Occipital lobe (tissue), 1 donor: ENCODE measurements at regions not wholly inside any gene's neighbourhood (a gene's known extent, or its start where the extent isn't known, plus 50 kb on each side); places are given as distances from the start of the nearest gene placed in this dataset.
"Not testable (repeated sequence)": the region's sequence is repeated elsewhere in the genome, so short reads cannot be mapped to it uniquely, and the experiment has no call there.

Source experiments
- DNase-seq: peaks from one replicate; lab custom pipeline; 2025; lab: John Stamatoyannopoulos, UW

GRCh38 chr11:79536155-79536917 lies 95.5 kb upstream of the TENM4 start:
- DNase-seq = no peak

- DNase-seq = no peak
These were observed 94.8 kb upstream of the TENM4 start for GRCh38 chr11:79535606-79536005.

- DNase-seq = no peak
These were observed 84.4 kb upstream of the TENM4 start for GRCh38 chr11:79525257-79525656.

- no peak for DNase-seq
These were observed 81.8 kb upstream of the TENM4 start for GRCh38 chr11:79522626-79523025.

- no peak for DNase-seq
These were observed 79.3 kb upstream of the TENM4 start for GRCh38 chr11:79520086-79520485.

- no peak for DNase-seq
These were observed 75.0 kb upstream of the TENM4 start for GRCh38 chr11:79515781-79516180.

- no peak for DNase-seq
These were observed 73.9 kb upstream of the TENM4 start for GRCh38 chr11:79514695-79515094.

- no peak for DNase-seq
These were observed 73.5 kb upstream of the TENM4 start for GRCh38 chr11:79514290-79514689.

- no peak for DNase-seq
These were observed 72.1 kb upstream of the TENM4 start for GRCh38 chr11:79512706-79513469.

- no peak for DNase-seq
These were observed 70.1 kb upstream of the TENM4 start for GRCh38 chr11:79510960-79511359.

- DNase-seq = no peak
These were observed 67.6 kb upstream of the TENM4 start for GRCh38 chr11:79508461-79508860.

GRCh38 chr11:79507706-79508105 lies 66.9 kb upstream of the TENM4 start:
- no peak for DNase-seq

GRCh38 chr11:79506734-79507344 lies 66.0 kb upstream of the TENM4 start:
- DNase-seq = no peak

- DNase-seq = no peak
These were observed 65.3 kb upstream of the TENM4 start for GRCh38 chr11:79506124-79506523.

GRCh38 chr11:79503028-79503427 lies 62.2 kb upstream of the TENM4 start:
- DNase-seq = no peak

GRCh38 chr11:79501707-79502106 lies 60.9 kb upstream of the TENM4 start:
- no peak for DNase-seq

GRCh38 chr11:79499929-79500328 lies 59.1 kb upstream of the TENM4 start:
- not testable (repeated sequence) for DNase-seq

GRCh38 chr11:79498667-79499066 lies 57.8 kb upstream of the TENM4 start:
- DNase-seq = no peak

- no peak for DNase-seq
These were observed 52.8 kb upstream of the TENM4 start for GRCh38 chr11:79493555-79494171.

GRCh38 chr11:79492008-79492407 lies 51.2 kb upstream of the TENM4 start:
- DNase-seq = no peak
